Endothelial cell of umbilical vein (primary cell): ENCODE measurements at regions not wholly inside any gene's neighbourhood (a gene's known extent, or its start where the extent isn't known, plus 50 kb on each side); places are given as distances from the start of the nearest gene placed in this dataset.

Experiments
- BruUV-seq: library from RNA; stranded (reverse); fragments of 400-500 nt; replicated peaks from 2 replicates; lab custom pipeline; 2021; lab: Mats Ljungman, UMichigan
- CTCF ChIA-PET: fragments of 300-600, 350-600 bp; sonication (Branson Sonifier 250); formaldehyde crosslinking; loops from one replicate; lab custom pipeline; 2021; ENCODE audit warnings: antibody characterized with exemption, inconsistent platforms; lab: Charles Lee
- POLR2A ChIA-PET: fragments of 300-600, 350-600 bp; sonication (Branson Sonifier 250); formaldehyde crosslinking; loops from one replicate; lab custom pipeline; 2021; ENCODE audit warnings: antibody characterized with exemption, inconsistent platforms; lab: Charles Lee
- DNase-seq: peaks from one replicate; pipeline ENCODE4 v3.0.0-alpha.2; 2011; ENCODE audit warnings: low read depth, low spot score
- FAIRE-seq: peaks from 2 replicates; lab custom pipeline; 2011; peaks lifted over from hg19 to GRCh38; lab: Jason Lieb, UNC
- H2AFZ ChIP-seq: 2 replicates; pipeline ENCODE4 v1.6.0; 2012; ENCODE audit warnings: low read depth, low read length, control low read depth, inconsistent platforms
- H3K27ac ChIP-seq: 2 replicates; pipeline ENCODE4 v1.5.1; 2011; ENCODE audit warnings: low read depth, mild to moderate bottlenecking, control low read depth, low read length, moderate library complexity; ENCODE audit not compliant: insufficient read depth
- H3K27me3 ChIP-seq, 2 experiments: 2 replicates each; pipeline versions ENCODE4 v1.6.0 to v1.6.1; 2011; ENCODE audit warnings: low read length in 2 of 2, mixed read lengths in 1 of 2; ENCODE audit not compliant: control insufficient read depth in 2 of 2, insufficient read depth in 2 of 2
- H3K36me3 ChIP-seq, 2 experiments: 2 replicates in 1 of 2; 3 replicates in 1 of 2; pipeline ENCODE4 v1.5.1; 2011; ENCODE audit warnings: low read length in 2 of 2, mild to moderate bottlenecking in 1 of 2, moderate library complexity in 1 of 2; ENCODE audit not compliant: control insufficient read depth in 2 of 2, insufficient read depth in 2 of 2; ENCODE audit errors: extremely low read depth in 1 of 2
- H3K4me1 ChIP-seq: 3 replicates; pipeline ENCODE4 v1.5.1; 2011; ENCODE audit warnings: mild to moderate bottlenecking, low read length; ENCODE audit not compliant: control insufficient read depth, insufficient read depth; ENCODE audit errors: extremely low read depth
- H3K4me2 ChIP-seq: 2 replicates; pipeline ENCODE4 v1.6.1; 2011; ENCODE audit warnings: low read length, control low read depth, mixed read lengths; ENCODE audit not compliant: insufficient read depth
- H3K4me3 ChIP-seq, 3 experiments: fragments of 200-600 bp in 1 of 3; sonication (generic), shearing (Covaris generic) in 1 of 3; replicated peaks in 1 of 3; 2 replicates each; pipeline ENCODE4 v1.5.1; 2011 to 2016; ENCODE audit warnings: control low read depth in 3 of 3, low read length in 3 of 3, mild to moderate bottlenecking in 2 of 3, inconsistent platforms in 1 of 3, low read depth in 1 of 3, moderate library complexity in 1 of 3; ENCODE audit not compliant: insufficient read depth in 1 of 3
- H3K79me2 ChIP-seq: 2 replicates; pipeline ENCODE4 v1.6.0; 2012; ENCODE audit warnings: low read length, inconsistent platforms; ENCODE audit not compliant: control insufficient read depth, insufficient read depth
- H3K9ac ChIP-seq: replicated peaks from 2 replicates; pipeline ENCODE3; 2011; ENCODE audit warnings: low read length, control low read depth; ENCODE audit not compliant: insufficient read depth; ENCODE audit errors: extremely low read depth
- H3K9me1 ChIP-seq: replicated peaks from 3 replicates; pipeline ENCODE4 v1.6.0; 2011; ENCODE audit warnings: mild to moderate bottlenecking, low read length; ENCODE audit not compliant: control insufficient read depth, insufficient read depth; ENCODE audit errors: extremely low read depth
- H3K9me3 ChIP-seq: replicated peaks from 2 replicates; pipeline ENCODE4 v1.5.1; 2012; ENCODE audit warnings: low read length, inconsistent platforms; ENCODE audit not compliant: control insufficient read depth, insufficient read depth
- H4K20me1 ChIP-seq: replicated peaks from 2 replicates; pipeline ENCODE3; 2011; ENCODE audit warnings: mild to moderate bottlenecking, low read length; ENCODE audit not compliant: control insufficient read depth, insufficient read depth; ENCODE audit errors: extremely low read depth
- EZH2 ChIP-seq: IDR thresholded peaks from 2 replicates; pipeline ENCODE4 v1.6.1; 2012; ENCODE audit warnings: borderline replicate concordance, low read depth, mild to moderate bottlenecking, moderate library complexity, low read length, inconsistent platforms; ENCODE audit not compliant: severe bottlenecking
- FOS ChIP-seq: IDR thresholded peaks from 2 replicates; pipeline ENCODE4 v1.6.1; 2011; ENCODE audit warnings: mild to moderate bottlenecking, low read length, moderate library complexity, borderline replicate concordance; ENCODE audit not compliant: insufficient read depth
- GATA2 ChIP-seq: IDR thresholded peaks from 2 replicates; pipeline ENCODE4 v1.7.0; 2011; ENCODE audit warnings: low read depth, mild to moderate bottlenecking, moderate library complexity, mixed read lengths, low read length; ENCODE audit not compliant: insufficient read length, insufficient read depth
- JUN ChIP-seq: IDR thresholded peaks from 2 replicates; pipeline ENCODE4 v1.6.1; 2011; ENCODE audit warnings: borderline replicate concordance, low read depth; ENCODE audit not compliant: insufficient read length, insufficient read depth
- MYC ChIP-seq: IDR thresholded peaks from one replicate; pipeline ENCODE4 v1.6.1; 2011; ENCODE audit warnings: mild to moderate bottlenecking, low read depth, low read length
- POLR2A ChIP-seq: IDR thresholded peaks from 2 replicates; pipeline ENCODE4 v1.6.1; 2012; ENCODE audit warnings: low read depth, mild to moderate bottlenecking, control low read depth, low read length
- POLR2AphosphoS5 ChIP-seq: IDR thresholded peaks from 2 replicates; pipeline ENCODE4 v1.6.1; 2012; ENCODE audit warnings: low read depth, mild to moderate bottlenecking, control low read depth, low read length, moderate library complexity; ENCODE audit not compliant: insufficient read depth
- dilution Hi-C: fragments of 300-500 bp; cut with MboI; formaldehyde crosslinking; loops from one replicate; pipeline ENCODE4 v1.15.0; 2019; ENCODE audit warnings: low sequenced_read_pairs; ENCODE audit not compliant: extremely low pct_ligation_motif_present
- intact Hi-C: fragments of 100-400 bp; cut with micrococcal nuclease; formaldehyde crosslinking; loops from one replicate; pipeline ENCODE4 v1.10.0; 2022
- TF ChIP-seq, protein P1 (sequence below), 2 donors: IDR thresholded peaks; 1 replicate in 1 of 2; 2 replicates in 1 of 2; pipeline ENCODE4 v1.5.1; 2011; ENCODE audit warnings: low read length in 2 of 2, mild to moderate bottlenecking in 2 of 2, moderate library complexity in 2 of 2, control low read depth in 1 of 2, inconsistent platforms in 1 of 2, low read depth in 1 of 2; ENCODE audit not compliant: insufficient read depth in 1 of 2; ENCODE audit errors: extremely low read depth in 1 of 2
- TF ChIP-seq, protein P2 (sequence below): IDR thresholded peaks from 2 replicates; pipeline ENCODE4 v1.6.1; 2011; ENCODE audit not compliant: insufficient read depth, insufficient read length

DNA sequence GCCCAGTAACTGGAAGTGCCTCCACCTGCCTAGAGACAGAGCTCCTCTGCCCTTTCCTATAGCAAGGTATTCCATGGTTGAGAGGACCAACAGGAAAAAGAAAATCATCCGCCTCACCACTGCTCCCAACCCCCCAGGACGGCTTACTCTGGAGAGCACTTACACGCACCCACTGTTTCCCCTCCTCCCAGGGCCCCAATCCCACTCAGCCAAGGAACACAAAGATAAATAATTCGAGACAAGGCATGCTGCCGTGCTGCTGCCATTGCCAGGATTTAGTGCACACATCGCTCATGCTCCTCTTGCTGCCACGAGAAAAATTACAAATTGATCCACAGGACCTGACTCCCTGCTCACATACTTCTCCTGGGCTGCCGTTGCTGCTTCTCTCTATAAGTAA is 516.6 kb downstream of the BUD13 start:
- Histone ChIP-seq H3K36me3 (no peaks in the 10 kb centered on the region), H3K4me2 (no peak overlapping the region), H3K4me3 (no peak overlapping the region), H3K79me2 (no peaks in the 10 kb centered on the region), H3K27me3 (no peaks in the 10 kb centered on the region), H3K9me3 (no peaks in the 10 kb centered on the region), H4K20me1 (no peaks in the 10 kb centered on the region), H3K4me1 (no peaks in the 10 kb centered on the region), H3K9me1 (no peaks in the 10 kb centered on the region), H3K9ac (no peak overlapping the region), H2AFZ (no peak overlapping the region), H3K27ac (no peak overlapping the region)
- POLR2A ChIA-PET: no interaction called here
- TF ChIP-seq MYC (no peak), JUN (no peak), GATA2 (no peak), POLR2A (no peak), POLR2AphosphoS5 (no peak), EZH2 (no peak), FOS (no peak)
- TF ChIP-seq, protein P1, sequence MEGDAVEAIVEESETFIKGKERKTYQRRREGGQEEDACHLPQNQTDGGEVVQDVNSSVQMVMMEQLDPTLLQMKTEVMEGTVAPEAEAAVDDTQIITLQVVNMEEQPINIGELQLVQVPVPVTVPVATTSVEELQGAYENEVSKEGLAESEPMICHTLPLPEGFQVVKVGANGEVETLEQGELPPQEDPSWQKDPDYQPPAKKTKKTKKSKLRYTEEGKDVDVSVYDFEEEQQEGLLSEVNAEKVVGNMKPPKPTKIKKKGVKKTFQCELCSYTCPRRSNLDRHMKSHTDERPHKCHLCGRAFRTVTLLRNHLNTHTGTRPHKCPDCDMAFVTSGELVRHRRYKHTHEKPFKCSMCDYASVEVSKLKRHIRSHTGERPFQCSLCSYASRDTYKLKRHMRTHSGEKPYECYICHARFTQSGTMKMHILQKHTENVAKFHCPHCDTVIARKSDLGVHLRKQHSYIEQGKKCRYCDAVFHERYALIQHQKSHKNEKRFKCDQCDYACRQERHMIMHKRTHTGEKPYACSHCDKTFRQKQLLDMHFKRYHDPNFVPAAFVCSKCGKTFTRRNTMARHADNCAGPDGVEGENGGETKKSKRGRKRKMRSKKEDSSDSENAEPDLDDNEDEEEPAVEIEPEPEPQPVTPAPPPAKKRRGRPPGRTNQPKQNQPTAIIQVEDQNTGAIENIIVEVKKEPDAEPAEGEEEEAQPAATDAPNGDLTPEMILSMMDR (IDR thresholded peaks at IDR 0.05; ENCODE audit: extremely low read depth in 1 of 2, insufficient read depth in 1 of 2, low read depth in 1 of 2, low read length in 2 of 2): no peak
- TF ChIP-seq, protein P2, sequence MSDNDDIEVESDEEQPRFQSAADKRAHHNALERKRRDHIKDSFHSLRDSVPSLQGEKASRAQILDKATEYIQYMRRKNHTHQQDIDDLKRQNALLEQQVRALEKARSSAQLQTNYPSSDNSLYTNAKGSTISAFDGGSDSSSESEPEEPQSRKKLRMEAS: no peak
- FAIRE-seq: no peak
- no TSS peak for BruUV-seq
- CTCF ChIA-PET: no interaction called here
- intact Hi-C loops (no loop called here), dilution Hi-C loops (no loop called here)
- DNase-seq: no peak
